ENCODE measurements at regions not wholly inside any gene's neighbourhood (a gene's known extent, or its start where the extent isn't known, plus 50 kb on each side); places are given as distances from the start of the nearest gene placed in this dataset.
"Not testable (repeated sequence)": the region's sequence is repeated elsewhere in the genome, so short reads cannot be mapped to it uniquely, and the experiment has no call there.

GRCh38 chr6:81934936-81935335, 182.5 kb upstream of the TENT5A start:
- no peak for TF ChIP-seq CTCF (IDR thresholded peaks at IDR 0.05; ENCODE audit: extremely low read depth, insufficient read depth, missing control alignments)
- DNase-seq (ENCODE audit: low spot score): no peak

GRCh38 chr6:81933608-81934051, 181.1 kb upstream of the TENT5A start:
- no peak for DNase-seq (ENCODE audit: low spot score)
- no peak for TF ChIP-seq CTCF (IDR thresholded peaks at IDR 0.05; ENCODE audit: extremely low read depth, insufficient read depth, missing control alignments)
- in situ Hi-C loops (cut with MboI; ENCODE audit: low pct_unique_long_range_greater_than_20kb, low sequenced_read_pairs, unreplicated experiment): no loop called here

More at GRCh38 chr6:81934936-81935335, 182.5 kb upstream of the TENT5A start:
- in situ Hi-C loops (cut with MboI; ENCODE audit: low pct_unique_long_range_greater_than_20kb, low sequenced_read_pairs, unreplicated experiment): no loop called here

GRCh38 chr6:81933089-81933488, 180.6 kb upstream of the TENT5A start:
- TF ChIP-seq CTCF (IDR thresholded peaks at IDR 0.05; ENCODE audit: extremely low read depth, insufficient read depth, missing control alignments): no peak
- in situ Hi-C loops (cut with MboI; ENCODE audit: low pct_unique_long_range_greater_than_20kb, low sequenced_read_pairs, unreplicated experiment): no loop called here
- no peak for DNase-seq (ENCODE audit: low spot score)

- DNase-seq (ENCODE audit: low spot score); in situ Hi-C loops (cut with MboI; ENCODE audit: low pct_unique_long_range_greater_than_20kb, low sequenced_read_pairs, unreplicated experiment): not testable (repeated sequence)
These were observed 180.0 kb upstream of the TENT5A start for GRCh38 chr6:81932448-81932847.

- no peak for TF ChIP-seq CTCF (IDR thresholded peaks at IDR 0.05; ENCODE audit: extremely low read depth, insufficient read depth, missing control alignments)
- no peak for DNase-seq (ENCODE audit: low spot score)
- in situ Hi-C loops (cut with MboI; ENCODE audit: low pct_unique_long_range_greater_than_20kb, low sequenced_read_pairs, unreplicated experiment): no loop called here
These were observed 177.3 kb upstream of the TENT5A start for GRCh38 chr6:81929828-81930227.

GRCh38 chr6:81925201-81925600, 172.7 kb upstream of the TENT5A start:
- no peak for TF ChIP-seq CTCF (IDR thresholded peaks at IDR 0.05; ENCODE audit: extremely low read depth, insufficient read depth, missing control alignments)
- no peak for DNase-seq (ENCODE audit: low spot score)
- in situ Hi-C loops (cut with MboI; ENCODE audit: low pct_unique_long_range_greater_than_20kb, low sequenced_read_pairs, unreplicated experiment): no loop called here

- DNase-seq (ENCODE audit: low spot score): no peak
- in situ Hi-C loops (cut with MboI; ENCODE audit: low pct_unique_long_range_greater_than_20kb, low sequenced_read_pairs, unreplicated experiment): no loop called here
- TF ChIP-seq CTCF (IDR thresholded peaks at IDR 0.05; ENCODE audit: extremely low read depth, insufficient read depth, missing control alignments): no peak
These were observed 157.8 kb upstream of the TENT5A start for GRCh38 chr6:81909981-81910900.
